Fibroblast of peridontal ligament (primary cell): ENCODE measurements at regions not wholly inside any gene's neighbourhood (a gene's known extent, or its start where the extent isn't known, plus 50 kb on each side); places are given as distances from the start of the nearest gene placed in this dataset.
"Not testable (repeated sequence)": the region's sequence is repeated elsewhere in the genome, so short reads cannot be mapped to it uniquely, and the experiment has no call there.

Source experiments
- DNase-seq: peaks from one replicate; pipeline ENCODE4 v3.0.0-alpha.2; 2010; ENCODE audit errors: extremely low read depth

- DNase-seq, result no peak
Measured at GRCh38 chr10:64726466-64726865, 1205.3 kb downstream of the REEP3 start.

GRCh38 chr10:64731016-64731415 lies 1209.8 kb downstream of the REEP3 start:
- no peak for DNase-seq

DNA sequence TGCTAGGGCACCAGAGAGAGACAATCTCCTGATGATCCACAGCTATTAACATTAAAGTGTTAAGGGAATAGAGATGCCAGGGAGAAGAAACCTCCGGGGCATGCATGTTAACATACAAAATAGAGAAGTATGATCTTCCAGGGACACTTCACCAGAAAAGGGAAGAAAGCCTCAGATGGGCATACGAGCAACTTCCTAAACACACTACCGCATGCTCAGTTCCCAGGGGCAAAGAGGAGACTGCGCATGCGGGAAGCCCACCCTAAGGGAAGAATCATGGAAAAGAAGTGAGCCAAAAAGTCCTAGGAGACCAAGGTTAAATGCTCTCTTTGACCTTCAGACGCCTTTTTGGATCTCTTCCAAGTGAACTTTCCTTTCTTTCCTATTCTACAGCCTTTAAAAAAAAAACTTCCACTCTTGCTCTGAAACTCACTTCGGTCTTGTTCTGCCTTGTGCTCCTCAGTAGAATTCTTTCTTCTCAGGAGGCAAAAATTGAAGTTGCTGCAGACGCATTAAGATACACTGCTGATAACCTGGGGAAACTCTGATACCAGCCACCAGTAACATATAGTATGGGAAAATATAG lies 1211.3 kb downstream of the REEP3 start:
- no peak for DNase-seq

DNA sequence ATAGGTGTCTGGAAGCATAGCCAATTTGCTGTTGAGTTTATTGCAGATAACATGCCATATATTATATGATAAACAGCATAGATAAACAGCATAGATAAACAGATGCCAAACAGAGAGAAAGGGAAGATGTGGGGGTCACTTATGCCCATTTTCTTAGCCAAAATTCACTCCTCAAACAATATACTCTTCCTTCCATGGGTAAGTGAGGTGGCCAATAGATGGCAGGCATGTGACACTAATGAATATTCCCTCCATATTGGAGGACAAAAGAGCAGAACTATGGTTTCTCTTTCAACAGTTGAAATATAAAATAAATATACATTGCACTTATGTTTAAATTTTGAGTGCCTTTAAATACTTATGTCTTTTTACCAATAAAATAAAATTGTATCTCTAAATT lies 1212.8 kb downstream of the REEP3 start:
- no peak for DNase-seq

GRCh38 chr10:64738462-64738861 lies 1217.3 kb downstream of the REEP3 start:
- DNase-seq, result no peak

DNA sequence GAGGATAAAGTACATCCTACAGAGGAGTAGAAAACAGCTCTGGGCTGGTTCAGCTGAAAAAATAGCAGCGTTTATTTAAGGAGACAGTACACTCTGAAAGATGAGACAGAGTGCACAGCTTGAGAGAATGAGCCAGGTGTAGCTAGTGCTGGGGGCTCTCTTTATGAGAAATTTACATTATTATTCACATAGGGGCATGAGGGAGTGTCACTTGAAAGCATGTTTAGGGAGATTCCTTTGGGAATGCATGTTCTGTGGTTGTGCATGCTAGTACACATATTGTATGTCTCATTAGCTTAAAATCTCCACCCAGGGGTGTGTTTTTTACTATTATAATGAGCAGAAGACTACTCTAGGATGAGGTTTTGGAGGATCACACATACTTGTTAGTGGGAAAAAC lies 1224.4 kb downstream of the REEP3 start:
- no peak for DNase-seq

- DNase-seq, result no peak
Measured at GRCh38 chr10:64750672-64751071, 1229.5 kb downstream of the REEP3 start.

DNA sequence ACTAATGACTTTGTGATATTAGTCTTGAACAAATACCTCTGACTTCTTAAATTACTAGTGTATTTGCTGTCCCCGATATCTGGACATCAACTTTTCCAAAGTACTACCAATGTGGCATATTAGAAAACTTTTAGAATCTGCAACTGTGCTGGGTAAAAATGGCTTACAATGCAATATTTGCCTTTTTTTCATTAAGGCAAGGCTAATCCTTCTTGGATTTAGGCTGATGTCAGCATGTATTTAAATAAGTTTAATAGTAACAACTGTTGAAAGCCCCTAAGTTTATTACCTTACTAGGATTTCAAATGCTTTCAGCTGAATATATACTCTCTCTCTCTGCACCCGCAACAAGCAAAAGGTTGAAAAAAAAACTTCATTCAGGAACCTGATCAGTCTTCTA lies 1232.3 kb downstream of the REEP3 start:
- DNase-seq, result no peak

DNA sequence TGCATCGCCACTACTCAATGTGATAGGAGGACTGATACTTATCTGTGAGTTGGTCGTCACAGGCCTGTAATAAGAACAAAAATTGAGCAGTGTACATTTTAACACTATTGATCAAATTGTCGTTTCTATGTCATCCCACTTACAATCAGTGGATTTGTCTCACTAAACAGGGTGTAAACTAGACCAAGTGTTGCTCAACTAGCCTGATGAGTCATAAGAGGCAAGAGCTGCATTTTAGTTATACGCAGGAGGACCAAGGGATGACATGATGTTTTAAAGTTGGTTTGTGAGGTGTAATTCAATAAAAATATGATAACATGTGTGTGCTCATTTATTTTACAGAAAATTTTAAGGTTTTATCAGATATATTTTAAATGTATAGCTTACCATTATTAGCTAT lies 1239.2 kb downstream of the REEP3 start:
- no peak for DNase-seq

- DNase-seq, result no peak
Measured at GRCh38 chr10:64762861-64763260, 1241.7 kb downstream of the REEP3 start.

DNA sequence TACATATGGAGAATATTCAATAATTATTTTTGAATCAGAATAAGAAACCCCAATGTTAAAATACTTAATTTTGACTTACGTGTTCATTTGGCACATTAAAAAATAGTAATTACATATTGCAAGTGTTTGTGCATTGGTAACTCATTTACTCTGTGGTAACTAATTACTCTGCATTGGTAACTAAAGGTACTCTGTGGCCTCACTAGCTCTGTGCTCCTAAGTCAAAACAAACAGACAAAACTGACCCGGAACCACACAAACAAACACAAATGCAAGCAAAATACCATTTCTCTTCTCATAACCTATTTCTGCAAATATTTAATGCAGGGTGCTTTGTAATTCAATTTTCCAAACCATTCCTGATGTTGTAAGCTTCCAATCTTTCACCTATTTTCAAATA lies 1244.3 kb downstream of the REEP3 start:
- DNase-seq, result no peak

- no peak for DNase-seq
Measured at GRCh38 chr10:64771253-64772050, 1250.3 kb downstream of the REEP3 start.

- no peak for DNase-seq
Measured at GRCh38 chr10:64773357-64773756, 1252.2 kb downstream of the REEP3 start.

- not testable (repeated sequence) for DNase-seq
Measured at GRCh38 chr10:64784451-64784850, 1263.2 kb downstream of the REEP3 start.

- no peak for DNase-seq
Measured at GRCh38 chr10:64785816-64786215, 1264.6 kb downstream of the REEP3 start.

- no peak for DNase-seq
Measured at GRCh38 chr10:64786989-64787388, 1265.8 kb downstream of the REEP3 start.

DNA sequence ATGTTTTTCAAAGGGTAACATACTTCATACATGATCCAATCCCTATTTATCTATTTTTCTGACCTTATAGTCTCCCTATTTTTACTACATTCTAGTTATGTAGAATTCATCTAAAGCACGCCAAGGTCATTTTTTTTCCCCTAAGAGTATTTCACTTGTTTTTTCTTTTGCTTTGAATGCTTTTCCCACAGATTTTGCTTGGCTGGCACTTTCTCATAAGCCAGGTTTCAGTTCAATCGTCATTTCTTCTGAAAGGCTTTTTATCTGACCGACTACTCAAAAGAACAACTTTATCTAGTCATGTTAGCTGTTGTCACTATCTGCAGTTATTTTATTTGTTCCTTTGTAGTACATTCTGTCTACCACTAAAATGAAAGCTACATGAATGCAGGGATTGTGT lies 1274.6 kb downstream of the REEP3 start:
- no peak for DNase-seq

DNA sequence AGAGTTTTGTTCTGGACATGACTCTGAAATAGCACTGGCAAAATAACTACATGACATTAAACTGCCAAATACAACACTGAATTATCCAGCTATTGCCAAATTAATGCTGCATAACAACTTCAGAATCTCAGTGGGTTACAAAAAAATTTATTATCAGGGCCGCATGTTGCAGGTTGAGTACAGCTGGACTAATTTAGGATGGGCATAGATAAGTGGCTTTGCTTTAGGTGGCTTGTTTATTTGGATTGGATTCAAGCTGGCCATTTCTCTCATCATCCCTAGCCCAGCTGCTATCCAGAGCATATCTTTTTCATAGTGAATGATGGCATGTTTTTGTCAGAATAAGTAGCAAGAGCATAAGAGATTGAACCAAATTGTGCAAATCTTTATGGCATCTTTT lies 1277.1 kb downstream of the REEP3 start:
- DNase-seq, result no peak

DNA sequence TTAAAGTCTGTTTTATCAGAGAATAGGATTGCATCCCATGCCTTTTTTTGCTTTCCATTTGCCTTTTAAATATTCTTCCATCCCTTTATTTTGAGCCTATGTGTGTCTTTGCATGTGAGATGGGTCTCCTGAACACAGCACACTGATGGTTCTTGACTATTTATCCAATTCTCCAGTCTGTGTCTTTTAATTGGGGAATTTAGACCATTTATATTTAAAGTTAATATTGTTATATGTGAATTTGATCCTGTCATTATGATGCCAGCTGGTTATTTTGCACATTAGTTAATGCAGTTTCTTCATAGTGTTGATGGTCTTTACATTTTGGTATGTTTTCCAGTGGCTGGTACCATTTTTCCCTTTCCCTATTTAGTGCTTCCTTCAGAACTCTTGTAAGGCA lies 1287.0 kb downstream of the REEP3 start:
- not testable (repeated sequence) for DNase-seq

DNA sequence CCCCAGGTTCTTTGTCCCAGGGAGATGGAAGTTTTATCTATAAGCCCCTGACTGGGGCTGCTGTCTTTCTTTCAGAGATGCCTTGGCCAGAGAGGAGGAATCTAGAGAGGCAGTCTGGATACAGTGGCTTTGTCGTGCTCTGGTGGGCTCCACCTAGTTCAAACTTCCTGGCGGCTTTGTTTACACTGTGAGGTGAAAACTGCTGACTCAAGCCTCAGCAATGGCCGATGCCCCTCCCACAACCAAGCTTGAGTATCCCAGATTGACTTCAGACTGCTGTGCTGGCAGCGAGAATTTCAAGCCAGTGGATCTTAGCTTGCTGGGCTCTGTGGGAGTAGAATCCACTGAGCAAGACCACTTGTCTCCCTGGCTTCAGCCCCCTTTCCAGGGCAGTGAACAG lies 1288.8 kb downstream of the REEP3 start:
- DNase-seq, result not testable (repeated sequence)

DNA sequence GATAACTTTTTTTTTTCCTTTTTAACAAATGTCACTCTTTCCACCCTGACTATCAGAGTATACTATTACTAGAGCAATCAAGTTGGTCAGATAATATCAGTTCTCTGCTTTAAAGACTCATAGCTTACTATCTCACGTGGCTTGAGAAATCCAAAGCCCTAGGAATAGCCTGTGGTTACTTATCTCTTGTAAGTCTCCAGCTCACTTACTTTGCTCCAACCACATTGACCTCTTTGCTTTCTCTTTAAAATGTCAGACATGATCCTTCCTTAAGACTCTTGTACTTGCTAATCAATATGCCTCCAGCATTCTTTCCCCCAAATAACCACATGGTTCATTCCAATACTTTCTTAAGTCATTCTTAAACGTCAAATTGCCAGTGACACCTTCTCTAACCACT lies 1292.2 kb downstream of the REEP3 start:
- no peak for DNase-seq

DNA sequence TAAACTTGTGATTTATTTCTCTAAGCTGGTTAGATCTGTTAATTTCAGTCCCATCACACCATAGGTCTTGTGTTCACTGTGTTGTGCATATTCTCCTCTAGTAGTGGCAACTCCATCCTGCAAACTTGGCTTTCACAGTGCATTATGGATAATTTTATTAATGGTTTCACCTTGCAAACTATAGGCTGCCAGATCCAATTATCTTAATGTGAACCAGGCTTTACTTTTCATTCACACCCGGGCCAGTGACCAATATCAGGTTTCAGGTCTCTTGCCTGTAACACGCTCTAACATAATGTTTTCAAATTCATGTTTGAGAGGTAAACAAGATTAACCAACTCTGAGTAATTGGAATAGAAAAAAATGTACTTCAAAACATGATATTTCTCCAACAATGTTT lies 1293.0 kb downstream of the REEP3 start:
- no peak for DNase-seq

DNA sequence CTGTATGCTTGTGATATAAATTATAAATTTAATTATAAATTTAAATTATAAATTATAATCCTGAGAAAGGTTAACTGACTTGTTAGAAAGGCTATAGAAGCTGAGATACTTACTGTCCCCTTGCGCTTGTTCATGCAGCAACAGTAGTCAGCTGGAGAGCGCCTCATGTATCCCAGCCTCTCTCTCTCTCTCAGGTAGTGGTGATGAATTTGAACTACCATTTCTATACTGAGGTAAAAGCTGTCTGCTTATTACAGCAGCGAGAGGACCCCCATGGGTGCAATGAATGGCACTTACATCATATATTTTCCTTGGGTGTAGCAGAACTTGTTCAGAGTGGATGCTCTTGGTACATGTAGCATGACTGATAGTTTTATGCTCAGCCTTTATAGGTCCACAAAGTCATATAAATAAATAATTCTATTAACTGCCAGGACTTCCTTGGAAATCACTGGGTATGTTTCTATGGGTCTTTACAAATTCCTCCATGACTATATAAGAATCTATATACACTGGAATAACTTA lies 1308.7 kb downstream of the REEP3 start:
- no peak for DNase-seq
